Activated CD4-positive, alpha-beta T cell treated with anti-CD3 and anti-CD28 coated beads, Interleukin-2, amount 50 U/mL, for 16 hours (primary cell): ENCODE measurements at regions not wholly inside any gene's neighbourhood (a gene's known extent, or its start where the extent isn't known, plus 50 kb on each side); places are given as distances from the start of the nearest gene placed in this dataset.
"Not testable (repeated sequence)": the region's sequence is repeated elsewhere in the genome, so short reads cannot be mapped to it uniquely, and the experiment has no call there.

ENCODE experiments used
- DNase-seq: peaks from one replicate; pipeline ENCODE4 v3.0.0-alpha.2; 2020

DNA sequence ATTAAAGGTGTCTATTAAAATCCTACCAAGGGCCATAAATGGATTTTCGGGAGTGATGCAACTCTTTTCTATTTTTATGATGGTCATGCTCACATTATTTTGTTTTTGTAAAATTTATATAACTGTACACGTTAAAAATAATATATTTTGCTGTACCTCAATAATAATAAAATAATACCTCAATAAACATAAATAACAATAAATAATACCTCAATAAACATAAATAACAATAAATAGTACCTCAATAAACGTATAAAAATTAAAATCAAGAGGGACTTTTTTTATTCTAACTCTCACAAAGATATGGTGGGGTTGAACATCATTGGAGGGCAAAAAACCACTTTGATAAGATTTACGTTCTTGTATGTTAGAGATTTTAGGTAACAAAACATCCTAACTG lies 1189.6 kb upstream of the CELF2 start:
- no peak for DNase-seq

DNA sequence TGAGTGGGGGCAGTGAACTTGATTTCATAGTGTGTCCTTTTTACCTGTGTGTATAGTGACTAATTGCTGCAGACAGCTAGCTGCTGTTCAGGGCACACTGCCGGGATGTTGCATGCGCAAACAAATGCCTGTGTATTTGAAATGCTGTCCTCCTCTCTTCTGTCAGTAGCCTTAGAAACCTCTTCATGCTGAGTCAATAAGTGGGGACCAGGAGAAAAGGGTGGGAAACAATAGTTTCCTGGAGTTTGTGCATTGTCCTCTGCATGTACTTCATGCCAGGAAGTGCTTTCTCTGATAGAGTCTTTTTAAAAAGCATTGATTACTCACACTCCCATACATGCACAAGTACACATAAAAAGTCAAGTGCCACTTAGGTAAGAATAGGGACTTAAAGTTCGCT lies 1183.7 kb upstream of the CELF2 start:
- no peak for DNase-seq

DNA sequence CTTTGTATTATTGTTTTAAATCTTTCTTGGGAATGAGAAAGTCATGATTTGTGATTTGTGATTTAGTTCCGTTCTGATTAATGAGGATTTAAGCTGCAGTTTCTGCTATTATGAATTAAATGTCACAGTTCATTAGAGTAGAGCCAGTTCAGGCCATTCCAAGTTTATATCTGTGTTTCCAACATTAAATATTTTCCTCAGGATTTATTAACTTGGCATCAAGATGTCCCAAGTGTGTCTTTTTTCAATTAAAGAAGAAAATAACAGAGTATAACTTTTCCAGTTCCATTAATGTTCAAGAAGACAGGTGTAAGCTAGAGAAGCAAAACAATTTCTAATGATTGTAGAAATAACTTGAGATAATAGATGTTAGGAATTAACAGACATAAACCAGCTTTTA lies 1183.2 kb upstream of the CELF2 start:
- DNase-seq: no peak

DNA sequence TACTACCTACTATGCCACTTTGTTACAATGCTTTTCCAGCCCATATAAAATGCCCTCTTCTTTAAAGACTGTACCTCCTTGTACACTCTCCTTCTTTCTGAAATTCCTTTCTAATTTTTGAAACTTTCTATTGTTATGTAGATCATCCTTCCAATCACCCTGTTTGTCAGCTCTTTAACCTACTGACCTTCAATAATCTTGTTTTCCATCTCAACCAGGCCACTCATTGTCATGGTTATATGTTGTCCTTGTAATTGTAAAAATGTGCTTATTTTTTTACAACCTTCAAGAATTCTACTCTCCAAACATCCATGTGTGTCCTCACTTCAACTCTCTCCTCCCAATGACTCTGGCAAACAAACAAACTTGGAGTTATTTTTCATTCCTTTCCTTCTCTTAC lies 1172.6 kb upstream of the CELF2 start:
- no peak for DNase-seq

DNA sequence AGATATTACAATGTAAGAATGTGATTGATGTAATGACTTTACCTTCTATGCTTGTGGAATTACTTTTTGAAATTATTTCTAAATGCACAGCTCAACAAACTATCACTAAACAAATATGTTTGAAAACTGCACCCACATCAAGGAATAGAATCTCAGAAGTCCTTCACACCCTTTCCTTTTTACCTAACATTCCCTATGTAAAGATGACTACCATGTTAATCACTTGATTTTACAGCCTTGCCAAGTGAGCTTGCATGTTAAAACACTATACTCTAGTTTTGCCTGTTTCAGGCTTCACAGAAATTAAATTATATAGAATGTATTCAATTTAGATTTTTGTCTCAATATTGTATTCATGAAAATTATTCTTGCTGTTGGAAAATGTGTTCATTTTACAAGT lies 1169.4 kb upstream of the CELF2 start:
- DNase-seq: no peak

DNA sequence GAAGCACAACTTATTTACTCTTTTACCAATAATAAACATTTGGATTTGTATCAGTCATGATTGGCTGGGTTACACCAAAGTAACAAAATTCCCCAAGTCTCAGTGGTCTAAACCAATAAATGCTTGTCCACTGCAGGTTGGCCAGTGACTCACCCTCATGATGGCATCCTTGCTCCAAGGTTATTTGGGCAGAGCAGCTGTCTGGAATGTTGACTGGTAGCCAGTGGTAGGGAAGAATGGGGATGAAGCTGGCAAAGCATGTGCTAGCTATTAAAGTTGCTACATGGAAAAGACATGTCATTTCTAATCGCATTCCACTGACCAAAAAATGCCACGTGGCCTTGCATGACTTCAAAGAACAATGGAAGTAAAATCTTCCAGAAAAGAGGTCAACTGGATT lies 1168.7 kb upstream of the CELF2 start:
- DNase-seq: no peak

DNA sequence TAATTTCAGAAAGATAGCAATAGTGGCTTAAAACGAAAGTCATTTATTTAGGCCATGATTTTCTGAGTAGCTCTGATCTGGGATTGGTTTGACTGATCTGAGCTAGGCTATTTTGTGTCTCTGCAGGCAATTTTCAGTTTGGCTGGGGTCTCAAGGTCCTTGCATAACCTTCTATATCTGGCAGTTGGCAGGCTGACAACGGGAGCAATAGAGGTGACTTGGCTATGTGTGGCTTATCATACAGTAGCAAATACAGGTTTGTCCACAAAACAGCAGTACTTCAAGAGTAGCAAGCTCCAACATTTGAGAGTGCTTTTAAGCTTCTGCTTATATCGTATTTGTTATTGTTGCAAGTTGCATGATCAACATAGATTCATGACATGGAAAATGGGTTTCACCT lies 1167.3 kb upstream of the CELF2 start:
- DNase-seq: no peak

DNA sequence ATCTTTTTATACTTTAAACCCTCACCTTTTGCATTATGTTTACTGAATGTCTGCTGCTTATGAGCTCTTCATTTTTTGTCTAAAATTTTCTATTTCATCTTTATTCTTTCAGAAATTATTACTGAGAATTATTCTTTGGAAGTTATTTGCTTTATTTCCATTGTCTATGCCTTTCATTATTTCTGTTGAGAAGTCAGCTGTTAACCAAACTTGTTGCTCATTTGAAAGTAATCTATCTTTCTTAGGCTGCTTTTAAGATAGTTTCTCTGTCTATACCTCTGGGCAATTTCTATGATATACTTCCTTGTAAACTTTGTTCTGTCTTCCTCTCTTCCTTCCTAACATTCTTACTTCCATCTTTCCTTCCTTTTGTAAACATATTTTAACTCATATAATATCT lies 1165.9 kb upstream of the CELF2 start:
- no peak for DNase-seq

DNA sequence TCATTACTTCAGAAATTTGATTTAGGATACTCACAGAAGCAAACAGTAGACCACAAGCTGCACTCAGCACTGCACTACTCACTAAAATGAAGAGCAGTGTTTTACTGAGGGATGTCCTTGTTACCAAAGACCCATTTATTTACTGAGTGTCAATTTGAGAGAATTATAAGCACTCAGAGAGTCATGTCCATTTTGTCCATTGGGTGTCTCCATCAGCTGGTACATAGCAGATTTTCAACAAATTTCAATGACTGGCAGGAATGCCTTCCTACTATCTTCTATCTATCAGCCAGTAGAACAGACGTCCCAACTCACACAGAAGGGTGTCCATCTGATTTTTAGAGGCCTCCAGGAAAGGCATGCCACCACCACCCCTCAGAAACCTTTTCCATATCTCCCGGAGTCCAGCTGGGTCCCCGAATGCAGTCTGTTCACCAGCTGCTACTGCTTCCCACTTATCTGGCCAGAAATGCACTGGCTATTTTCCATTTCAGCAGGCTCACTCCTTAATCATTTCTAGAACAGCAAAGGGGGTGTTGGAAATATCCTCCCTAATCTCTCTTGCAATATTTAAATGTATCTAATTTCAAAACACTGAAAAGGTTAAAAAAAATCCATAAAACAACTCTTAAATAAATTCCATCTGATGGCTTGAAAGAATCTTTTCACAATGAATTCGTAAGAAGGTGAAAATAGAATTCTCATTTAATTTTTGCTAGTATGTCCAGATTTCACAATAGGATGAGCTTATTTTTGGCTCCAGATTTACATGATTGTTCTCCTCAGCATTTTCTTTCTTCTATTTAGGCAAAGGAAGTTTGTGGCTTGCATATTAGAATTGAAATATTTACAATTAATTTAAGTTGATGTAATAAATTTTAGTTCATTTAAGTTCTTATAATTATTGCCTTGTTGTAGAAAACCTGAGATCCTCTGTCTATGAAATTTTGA lies 1164.0 kb upstream of the CELF2 start:
- DNase-seq: no peak

DNA sequence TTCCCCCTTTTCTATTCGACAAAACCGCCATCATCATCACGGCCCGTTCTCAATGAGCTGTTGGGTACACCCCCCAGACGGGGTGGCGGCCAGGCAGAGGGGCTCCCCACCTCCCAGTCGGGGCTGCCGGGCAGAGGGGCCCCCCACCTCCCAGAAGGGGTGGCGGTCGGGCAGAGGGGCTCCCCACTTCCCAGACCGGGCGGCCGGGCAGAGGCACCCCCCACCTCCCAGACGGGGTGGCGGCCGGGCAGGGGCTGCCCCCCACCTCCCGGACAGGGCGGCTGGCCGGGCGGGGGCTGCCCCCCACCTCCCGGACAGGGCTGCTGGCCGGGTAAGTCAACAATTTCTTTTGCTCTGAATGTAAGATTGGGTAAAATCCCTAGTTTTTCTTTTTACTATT lies 1162.2 kb upstream of the CELF2 start:
- DNase-seq: not testable (repeated sequence)

DNA sequence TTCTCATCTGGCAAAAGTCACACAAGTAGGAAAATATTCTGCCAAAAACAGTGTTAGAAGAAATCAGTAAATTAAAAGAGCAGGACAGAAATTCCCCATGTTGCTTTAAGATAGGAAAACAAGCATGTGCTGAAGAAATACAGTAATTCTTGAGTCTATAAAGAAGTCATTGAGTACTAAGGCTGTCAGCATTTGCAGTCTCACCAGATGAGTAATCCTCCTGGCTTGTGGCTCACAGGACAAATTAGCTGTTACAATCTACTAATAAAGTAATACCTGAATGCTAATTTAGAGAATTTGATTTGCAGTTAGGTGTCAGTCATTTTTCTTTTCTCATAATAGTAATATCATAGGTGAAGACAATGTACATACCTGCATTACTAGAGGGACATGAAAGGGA lies 1158.9 kb upstream of the CELF2 start:
- no peak for DNase-seq

DNA sequence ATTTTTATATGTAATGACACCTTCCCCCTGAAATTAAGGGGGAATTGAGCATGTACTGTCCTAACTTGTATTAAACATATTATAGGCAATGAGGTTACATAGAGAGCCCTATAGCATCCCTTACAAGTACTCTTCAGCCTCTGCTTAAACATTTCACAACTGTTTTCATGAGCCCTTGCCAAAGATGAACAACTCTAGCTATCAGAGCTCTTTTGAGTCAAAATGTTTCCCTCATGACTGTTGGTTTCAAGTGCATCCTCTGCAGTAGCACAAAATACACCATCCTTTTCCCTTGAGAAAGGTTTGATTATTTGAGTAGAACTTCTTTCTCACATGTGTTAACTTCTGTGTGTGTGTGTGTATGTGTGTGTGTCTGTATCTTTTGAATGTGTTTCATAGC lies 1157.6 kb upstream of the CELF2 start:
- DNase-seq: no peak

DNA sequence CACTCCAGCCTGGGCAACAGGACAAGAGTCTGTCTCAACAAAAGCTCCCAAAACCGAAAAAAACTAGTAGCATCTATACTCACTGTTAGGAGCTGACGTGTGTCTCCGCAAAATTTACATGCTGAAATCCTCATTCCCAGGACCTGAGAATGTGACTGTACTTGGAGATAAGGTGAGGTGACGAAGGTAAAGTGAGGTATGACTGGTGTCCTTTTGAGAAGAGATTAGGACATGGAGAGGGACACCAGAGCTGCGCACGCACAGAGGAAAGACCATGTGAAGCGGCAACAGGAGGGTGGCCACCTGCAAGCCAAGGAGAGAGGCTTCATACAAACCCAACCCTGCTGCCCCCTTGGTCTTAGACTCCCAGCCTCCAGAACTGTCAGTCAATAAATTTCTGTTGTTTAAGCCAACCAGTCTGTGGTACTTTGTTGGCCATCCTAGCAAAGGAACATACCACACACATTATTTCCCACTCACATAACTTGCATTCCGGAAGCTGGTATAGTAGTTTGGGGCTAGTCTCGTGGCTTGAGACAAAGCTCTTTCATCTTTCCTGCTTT lies 1154.0 kb upstream of the CELF2 start:
- DNase-seq: no peak

DNA sequence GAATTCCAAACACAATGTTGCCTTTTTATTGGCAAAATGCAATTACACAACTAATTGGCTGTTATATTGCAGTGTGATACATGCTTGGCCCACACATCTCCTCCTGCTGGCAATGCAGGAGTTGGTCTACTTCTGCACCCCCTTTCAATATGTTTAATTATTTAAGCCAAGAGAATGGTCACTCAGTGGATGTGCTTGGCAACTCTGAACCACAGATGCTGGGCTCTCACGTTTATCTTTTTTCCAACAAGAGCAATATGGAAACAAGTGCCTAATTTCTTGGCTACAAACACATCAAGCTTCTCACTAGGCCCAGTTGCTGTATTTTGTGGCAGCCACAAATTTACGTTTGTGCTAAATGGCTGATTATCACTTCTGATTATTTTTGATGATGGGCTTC lies 1149.2 kb upstream of the CELF2 start:
- no peak for DNase-seq

DNA sequence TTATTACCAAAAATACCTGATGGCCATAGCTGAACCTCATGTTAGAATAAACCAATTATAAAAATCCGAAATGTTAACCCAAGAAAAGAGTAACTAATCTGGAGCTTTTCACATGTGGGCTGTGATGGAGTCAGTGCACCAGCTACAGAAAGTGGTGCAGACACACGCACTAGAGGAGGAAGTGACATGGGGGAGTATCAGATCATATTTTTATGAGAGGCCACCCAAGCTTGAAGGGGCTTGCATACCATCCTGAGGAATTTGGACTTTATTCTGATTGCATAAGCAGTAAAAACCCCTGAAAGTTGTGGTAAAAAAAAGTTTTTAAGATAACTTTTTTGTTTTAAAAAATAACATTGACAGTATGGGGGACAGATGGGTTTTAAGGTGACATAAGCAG lies 1148.5 kb upstream of the CELF2 start:
- DNase-seq: no peak

DNA sequence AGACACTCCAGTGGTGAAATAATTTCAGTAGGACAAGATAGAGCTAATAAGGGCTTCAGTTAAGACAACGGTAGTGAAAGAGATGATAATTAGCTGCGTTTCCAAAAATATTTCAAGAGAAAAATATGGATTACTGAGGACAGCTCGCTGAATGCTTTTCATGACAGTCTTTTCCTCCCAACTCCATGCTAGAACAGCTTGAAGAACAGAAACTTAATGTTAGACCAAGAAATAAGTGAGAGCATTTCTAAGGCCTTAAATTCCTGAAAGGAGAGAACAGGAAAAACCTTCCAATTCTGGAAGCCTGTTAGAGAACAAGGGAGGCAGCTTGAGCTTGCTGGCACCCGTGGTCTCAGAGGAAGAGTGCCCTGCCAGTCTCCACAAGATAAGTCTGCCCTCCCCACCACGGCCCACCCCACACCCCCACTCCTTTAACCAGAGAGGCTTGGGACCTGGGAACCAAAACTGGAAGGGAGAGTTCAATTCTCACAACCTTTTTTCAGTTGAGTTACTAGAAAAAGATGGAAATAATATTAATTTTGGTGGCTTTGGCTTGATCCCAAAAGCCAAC lies 1148.0 kb upstream of the CELF2 start:
- DNase-seq: no peak

DNA sequence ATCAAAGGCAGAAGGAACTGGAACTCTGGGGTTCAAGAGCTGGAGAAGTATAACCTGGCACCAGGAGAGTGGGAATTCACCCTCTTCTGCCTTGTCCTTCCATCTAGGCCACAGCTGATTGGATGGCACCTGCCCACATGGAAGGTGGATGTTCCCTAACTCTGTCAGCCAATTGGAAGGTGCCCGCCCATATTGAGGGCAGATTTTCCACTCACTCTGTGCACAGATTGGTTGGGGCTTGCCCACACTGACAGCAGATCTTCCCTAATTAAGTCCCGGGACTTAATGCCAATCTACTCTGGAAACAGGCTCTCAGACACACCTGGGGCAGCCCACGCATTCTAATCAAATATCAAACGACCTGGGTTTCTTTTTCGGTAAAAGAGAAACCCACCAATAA lies 1142.3 kb upstream of the CELF2 start:
- no peak for DNase-seq

DNA sequence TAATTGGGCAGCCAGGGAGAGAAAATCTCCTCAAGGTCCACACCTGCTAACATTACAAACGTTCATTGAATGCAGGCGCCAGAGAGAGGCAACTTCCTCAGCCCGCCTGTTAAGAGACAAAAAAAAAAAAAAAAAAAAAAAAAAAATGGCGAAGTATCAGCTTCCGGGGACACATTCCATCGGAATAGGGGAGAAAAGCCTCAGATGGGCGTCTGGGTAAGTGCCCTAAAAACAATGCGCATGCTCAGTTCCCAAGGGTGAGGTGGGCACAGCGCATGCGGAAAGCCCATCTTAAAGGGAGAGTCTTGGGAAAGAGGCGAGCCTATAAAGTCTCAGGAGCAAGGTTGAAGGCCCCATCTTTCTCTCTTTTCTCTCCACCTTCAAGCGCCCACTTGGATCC lies 1139.7 kb upstream of the CELF2 start:
- no peak for DNase-seq

DNA sequence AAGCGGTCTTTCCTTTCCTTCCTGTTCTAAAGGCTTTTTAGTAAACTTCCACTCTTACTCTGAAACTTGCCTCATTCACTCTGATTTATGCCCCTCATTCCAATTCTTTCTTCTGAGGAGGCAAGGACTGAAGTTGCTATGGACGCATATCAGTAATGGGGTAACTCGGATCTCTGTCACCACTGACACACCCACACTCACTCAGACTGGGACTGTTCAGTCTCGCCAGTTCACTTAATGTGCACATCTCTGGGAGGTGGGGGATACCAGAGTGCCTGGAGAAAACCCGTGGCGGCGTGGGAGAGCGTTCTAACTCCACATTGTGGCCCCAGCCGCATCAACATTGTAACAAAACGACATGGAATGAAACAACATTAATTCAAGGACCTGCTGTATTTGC lies 1139.3 kb upstream of the CELF2 start:
- no peak for DNase-seq

DNA sequence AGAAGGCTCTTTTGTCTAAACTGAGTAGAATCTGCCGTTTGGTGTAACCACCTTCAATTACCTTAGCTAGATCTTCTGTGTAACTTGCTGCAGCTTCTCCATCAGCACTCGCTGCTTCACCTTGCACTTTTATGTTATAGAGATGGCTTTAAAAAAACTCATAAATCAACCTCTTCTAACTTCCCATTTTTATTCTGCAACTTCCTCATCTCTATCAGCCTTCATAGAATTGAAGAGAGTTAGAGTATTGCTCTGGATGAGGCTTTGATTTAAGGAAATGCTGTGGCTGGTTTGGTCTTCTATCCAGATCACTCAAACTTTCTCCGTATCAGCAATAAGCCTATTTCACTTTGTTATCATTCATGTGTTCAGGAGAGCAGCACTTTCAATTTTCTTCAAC lies 1131.9 kb upstream of the CELF2 start:
- DNase-seq: no peak

DNA sequence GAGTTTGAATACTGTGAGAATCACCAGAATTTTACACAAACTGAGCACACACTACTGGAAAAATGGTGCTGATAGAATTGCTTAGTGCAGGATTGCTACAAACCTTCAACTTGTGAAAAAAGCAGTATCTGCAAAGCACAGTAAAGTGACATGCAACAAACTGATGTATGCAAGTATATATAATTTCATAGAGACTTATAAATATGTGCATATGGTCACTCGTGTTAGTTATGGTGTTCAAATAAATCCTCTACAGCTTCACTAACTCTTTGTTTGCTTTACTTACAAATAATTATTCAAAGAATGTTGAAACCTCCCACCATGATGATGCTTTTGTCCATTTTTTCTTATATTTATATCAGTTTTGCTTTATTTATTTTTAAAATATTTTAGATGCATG lies 1130.9 kb upstream of the CELF2 start:
- DNase-seq: no peak

DNA sequence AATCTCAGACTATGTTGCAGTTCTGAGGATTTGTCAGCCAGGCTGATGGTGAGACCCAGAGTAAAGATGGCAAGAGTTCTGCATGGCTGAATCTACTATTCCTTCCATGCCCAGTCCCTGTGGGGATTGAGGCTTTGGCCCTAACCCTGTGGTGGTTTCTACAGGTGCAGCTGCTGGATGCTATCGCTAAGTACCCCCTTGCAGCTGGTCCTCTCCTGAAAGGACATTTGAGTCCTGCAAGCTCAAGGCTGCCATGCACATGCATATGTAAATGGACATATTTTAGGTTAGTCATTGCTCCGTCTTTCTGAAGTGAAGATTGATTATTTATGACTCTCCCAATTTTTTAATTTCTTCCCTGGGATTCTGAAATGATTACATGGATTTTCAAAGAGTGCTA lies 1122.2 kb upstream of the CELF2 start:
- DNase-seq: no peak

DNA sequence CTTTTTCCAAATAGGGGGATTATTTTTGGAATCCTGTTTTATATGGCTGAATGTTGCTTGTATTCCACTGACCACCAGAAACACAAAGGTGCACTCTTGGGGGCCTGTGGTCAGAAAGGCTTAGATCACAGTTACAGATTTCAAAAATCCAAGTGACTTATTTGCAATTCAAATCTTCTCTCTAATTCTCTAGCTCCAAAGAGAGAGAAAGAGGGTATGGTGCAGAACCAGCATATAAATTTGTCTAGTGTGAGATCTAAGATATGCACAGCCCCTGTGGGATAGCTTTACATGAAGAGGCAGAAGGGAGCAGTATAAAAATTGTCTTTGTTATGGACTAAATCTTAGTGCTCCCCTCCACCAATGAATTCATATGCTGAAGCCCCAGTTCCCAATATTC lies 1121.7 kb upstream of the CELF2 start:
- no peak for DNase-seq

DNA sequence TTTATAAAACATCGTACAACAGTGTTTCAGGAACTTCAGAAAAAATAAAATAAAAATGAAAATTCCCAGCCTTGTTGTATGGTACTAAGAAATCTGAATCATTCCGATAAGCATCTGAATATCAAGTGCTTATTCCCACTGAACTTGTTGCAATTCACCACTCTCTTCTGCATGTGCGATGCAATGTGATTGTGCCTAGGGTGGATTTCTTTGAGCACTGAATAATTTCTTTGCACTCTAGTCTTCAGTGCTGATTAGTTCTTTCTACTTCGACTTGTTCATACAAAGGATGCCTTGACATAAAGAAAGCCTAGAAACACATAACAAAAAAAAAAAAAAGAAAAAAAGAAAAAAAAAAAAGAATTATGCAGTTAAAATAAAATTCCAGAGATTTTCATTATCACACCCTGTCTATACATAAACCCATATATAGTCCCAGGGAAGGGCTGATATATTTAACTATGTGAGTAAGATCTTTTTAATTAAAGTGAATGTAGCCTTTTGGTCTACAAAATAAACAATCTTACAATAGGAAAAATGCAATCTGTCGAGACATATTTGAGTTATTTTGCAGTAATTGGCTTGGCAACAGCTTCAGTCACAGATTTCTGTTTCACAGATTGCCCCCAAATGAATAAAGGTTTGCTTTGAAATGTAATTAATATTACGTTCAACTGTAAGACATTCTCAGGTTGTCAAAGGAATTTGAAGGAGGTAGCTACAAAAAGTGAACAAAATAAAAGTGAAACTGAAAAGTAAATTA lies 1118.9 kb upstream of the CELF2 start:
- DNase-seq: no peak
